Stomach (tissue), 8 donors: ENCODE measurements at regions not wholly inside any gene's neighbourhood (a gene's known extent, or its start where the extent isn't known, plus 50 kb on each side); places are given as distances from the start of the nearest gene placed in this dataset.

Experiments
- DNase-seq, 2 donors: peaks; one replicate each; pipeline versions ENCODE4 v3.0.0 to v3.0.0-alpha.2; 2013 to 2019
- H3K27ac ChIP-seq, 5 donors: fragments of 200-600 bp in 4 of 5; sonication (generic) in 4 of 5; one replicate each; pipeline ENCODE4 v1.5.1; 2013 to 2019; ENCODE audit warnings: mild to moderate bottlenecking in 1 of 5, moderate library complexity in 1 of 5
- H3K27me3 ChIP-seq, 3 donors: fragments of 200-600 bp; sonication (generic); one replicate each; pipeline ENCODE4 v1.5.1; 2017 to 2019; ENCODE audit warnings: mixed run types in 1 of 3
- H3K36me3 ChIP-seq, 4 donors: fragments of 200-600 bp; sonication (generic); 1 replicate in 3 of 4; 2 replicates in 1 of 4; pipeline ENCODE4 v1.5.1; 2016 to 2019
- H3K4me1 ChIP-seq, 4 donors: fragments of 200-600 bp; sonication (generic); one replicate each; pipeline ENCODE4 v1.5.1; 2016 to 2019
- H3K4me3 ChIP-seq, 4 donors: fragments of 200-600 bp; sonication (generic) in 3 of 4; one replicate each; pipeline ENCODE4 v1.5.1; 2016 to 2019; ENCODE audit warnings: mild to moderate bottlenecking in 1 of 4
- H3K9me3 ChIP-seq, 4 donors: fragments of 200-600 bp; sonication (generic); one replicate each; pipeline ENCODE4 v1.5.1; 2016 to 2019
- EP300 ChIP-seq: sonication (generic); formaldehyde crosslinking; IDR thresholded peaks from one replicate; pipeline ENCODE4 v1.6.1; 2017; ENCODE audit warnings: antibody characterized with exemption
- POLR2A ChIP-seq, 4 donors: fragments of 450-650 bp; IDR thresholded peaks; one replicate each; pipeline ENCODE4 v1.6.1; 2016; ENCODE audit warnings: antibody characterized with exemption in 4 of 4, control low read depth in 2 of 4, mild to moderate bottlenecking in 1 of 4, moderate library complexity in 1 of 4
- POLR2AphosphoS5 ChIP-seq, 3 donors: sonication (generic); formaldehyde crosslinking; IDR thresholded peaks; one replicate each; pipeline ENCODE4 v1.6.1; 2016; ENCODE audit warnings: antibody characterized with exemption in 3 of 3
- WGBS, 5 donors: extraction: QIAGEN DNeasy Blood & Tissue Kit in 3 of 5; methylation state at CpG; one replicate each; pipeline versions ENCODE4 v1.1.5 to v1.1.7; 2013 to 2018; 5-methylcytosine and 5-hydroxymethylcytosine counted together
- intact Hi-C: fragments of 100-400 bp; cut with DNase I; formaldehyde crosslinking; loops from one replicate; pipeline ENCODE4 v1.15.1; 2023; ENCODE audit warnings: low total_unique reads
- TF ChIP-seq, protein P1 (sequence below), 7 experiments: fragments of 450-650 bp in 4 of 7; fragments of 200-600 bp in 3 of 7; sonication (generic) in 3 of 7; IDR thresholded peaks; one replicate each; pipeline ENCODE4 v1.5.1; 2016 to 2019; ENCODE audit warnings: antibody characterized with exemption in 7 of 7, control low read depth in 2 of 7, mild to moderate bottlenecking in 1 of 7
- donor health status: healthy with polysubstance abuse.
- donor health status: Bipolar disorder and iron deficiency.
- donor health status: healthy.

DNA sequence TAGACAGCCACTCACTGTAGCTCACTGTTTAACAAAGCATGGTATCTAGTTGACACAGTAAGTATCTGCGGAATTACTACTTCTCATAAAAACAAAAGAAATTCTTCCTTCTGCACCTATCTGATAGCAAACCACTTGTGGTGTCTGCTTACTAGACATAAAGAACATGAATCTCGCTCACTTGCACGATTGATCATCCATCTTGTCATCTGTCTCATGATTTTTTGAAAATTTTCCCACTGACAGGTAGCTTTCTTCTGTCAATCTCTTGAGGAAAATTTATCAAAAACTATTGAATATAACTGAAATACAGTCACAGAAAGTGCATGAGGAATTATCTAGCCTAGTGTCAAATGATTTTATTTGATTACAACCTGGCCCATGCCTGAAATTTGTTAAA, 291.6 kb upstream of the ANO3 start:
- Histone ChIP-seq H3K27ac (no peak overlapping the region), H3K36me3 (no peaks in the 10 kb centered on the region), H3K4me3 (no peak overlapping the region), H3K4me1 (no peaks in the 10 kb centered on the region), H3K9me3 (no peaks in the 10 kb centered on the region), H3K27me3 (no peaks in the 10 kb centered on the region)
- intact Hi-C loops, result no loop called here
- 57 to 63% (median 57%) methylated on average over 3 of the region's 3 CpGs for WGBS, 5 donors
- DNase-seq, result no peak
- TF ChIP-seq, protein P1, sequence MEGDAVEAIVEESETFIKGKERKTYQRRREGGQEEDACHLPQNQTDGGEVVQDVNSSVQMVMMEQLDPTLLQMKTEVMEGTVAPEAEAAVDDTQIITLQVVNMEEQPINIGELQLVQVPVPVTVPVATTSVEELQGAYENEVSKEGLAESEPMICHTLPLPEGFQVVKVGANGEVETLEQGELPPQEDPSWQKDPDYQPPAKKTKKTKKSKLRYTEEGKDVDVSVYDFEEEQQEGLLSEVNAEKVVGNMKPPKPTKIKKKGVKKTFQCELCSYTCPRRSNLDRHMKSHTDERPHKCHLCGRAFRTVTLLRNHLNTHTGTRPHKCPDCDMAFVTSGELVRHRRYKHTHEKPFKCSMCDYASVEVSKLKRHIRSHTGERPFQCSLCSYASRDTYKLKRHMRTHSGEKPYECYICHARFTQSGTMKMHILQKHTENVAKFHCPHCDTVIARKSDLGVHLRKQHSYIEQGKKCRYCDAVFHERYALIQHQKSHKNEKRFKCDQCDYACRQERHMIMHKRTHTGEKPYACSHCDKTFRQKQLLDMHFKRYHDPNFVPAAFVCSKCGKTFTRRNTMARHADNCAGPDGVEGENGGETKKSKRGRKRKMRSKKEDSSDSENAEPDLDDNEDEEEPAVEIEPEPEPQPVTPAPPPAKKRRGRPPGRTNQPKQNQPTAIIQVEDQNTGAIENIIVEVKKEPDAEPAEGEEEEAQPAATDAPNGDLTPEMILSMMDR (IDR thresholded peaks at IDR 0.05), result no peak
- TF ChIP-seq POLR2A (IDR thresholded peaks at IDR 0.05) (no peak), POLR2AphosphoS5 (IDR thresholded peaks at IDR 0.05) (no peak), EP300 (no peak)

DNA sequence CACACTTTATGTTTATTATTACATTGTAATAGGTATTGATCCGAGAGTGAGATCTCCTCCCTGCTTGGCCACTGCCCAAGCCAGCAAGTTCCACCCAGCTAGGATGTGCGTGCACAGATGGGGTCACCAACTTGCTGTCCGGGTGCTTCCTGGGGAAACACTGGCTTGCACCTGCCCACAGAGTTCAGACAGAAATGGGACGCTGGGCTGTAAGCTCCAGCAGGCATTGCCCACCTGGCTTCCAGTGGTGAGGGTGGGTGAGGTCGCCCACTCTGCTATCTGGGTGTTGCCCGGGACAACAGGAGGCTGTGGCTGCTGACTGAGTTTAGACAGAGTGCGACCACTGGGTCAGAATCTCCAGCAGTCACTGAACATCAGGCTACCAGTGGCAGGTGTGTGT, 289.8 kb upstream of the ANO3 start:
- WGBS, 5 donors, result 79 to 88% (median 84%) methylated on average over 7 of the region's 7 CpGs
- no peak for TF ChIP-seq POLR2A (IDR thresholded peaks at IDR 0.05)
- no peak for TF ChIP-seq POLR2AphosphoS5 (IDR thresholded peaks at IDR 0.05)
- TF ChIP-seq, protein P1 (IDR thresholded peaks at IDR 0.05), result no peak
- no peak for TF ChIP-seq EP300
- H3K9me3 ChIP-seq, result no peaks in the 10 kb centered on the region
- H3K4me1 ChIP-seq, result no peaks in the 10 kb centered on the region
- H3K27me3 ChIP-seq, result no peaks in the 10 kb centered on the region
- no peak overlapping the region for H3K27ac ChIP-seq
- DNase-seq, result no peak
- intact Hi-C loops, result no loop called here
- H3K4me3 ChIP-seq, result no peak overlapping the region
- H3K36me3 ChIP-seq, result no peaks in the 10 kb centered on the region

DNA sequence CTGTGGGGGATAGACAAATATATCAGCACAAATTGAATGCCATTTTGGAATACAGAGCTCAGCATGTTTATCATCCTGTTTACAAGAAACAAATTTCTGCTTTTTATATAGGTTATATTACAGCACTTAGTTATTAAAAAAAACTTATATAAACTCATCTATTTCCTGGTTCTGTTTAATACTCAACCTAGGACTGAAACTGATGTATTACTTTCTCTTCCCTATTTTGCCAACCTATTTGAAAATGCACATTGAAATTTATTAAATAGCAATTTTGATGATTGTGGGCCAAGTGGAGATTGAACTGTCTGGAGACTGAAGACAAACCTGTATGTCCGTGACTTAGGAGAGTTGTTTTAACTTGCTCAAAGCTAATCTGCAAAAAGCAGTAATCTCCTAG, 288.3 kb upstream of the ANO3 start:
- H3K36me3 ChIP-seq, result no peaks in the 10 kb centered on the region
- TF ChIP-seq, protein P1 (IDR thresholded peaks at IDR 0.05), result no peak
- TF ChIP-seq EP300 (no peak), POLR2AphosphoS5 (IDR thresholded peaks at IDR 0.05) (no peak), POLR2A (IDR thresholded peaks at IDR 0.05) (no peak)
- intact Hi-C loops, result no loop called here
- no peaks in the 10 kb centered on the region for H3K27me3 ChIP-seq
- DNase-seq, result no peak
- 75 to 91% (median 86%) methylated on average over 1 of the region's 1 CpG for WGBS, 5 donors
- no peaks in the 10 kb centered on the region for H3K9me3 ChIP-seq
- no peaks in the 10 kb centered on the region for H3K4me1 ChIP-seq
- H3K4me3 ChIP-seq, result no peak overlapping the region
- no peak overlapping the region for H3K27ac ChIP-seq

DNA sequence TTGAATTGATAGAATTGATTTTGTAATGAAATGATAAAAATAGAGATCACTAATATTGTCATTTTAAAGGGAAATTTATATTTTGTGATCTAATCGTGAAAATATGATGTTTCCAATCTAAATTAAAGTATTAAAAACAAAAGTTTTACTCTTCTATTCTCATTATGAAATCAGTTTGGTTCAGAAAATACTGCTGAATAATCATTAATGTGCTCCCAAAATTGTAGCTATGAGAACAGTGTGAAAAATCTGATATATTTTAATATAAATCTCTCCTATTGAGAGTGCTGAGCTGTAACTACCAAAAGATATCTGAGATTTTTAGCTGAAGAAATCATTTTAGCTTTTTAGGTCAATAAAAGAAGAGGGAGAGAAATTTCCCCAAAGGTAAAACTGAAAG, 287.5 kb upstream of the ANO3 start:
- 74 to 91% (median 80%) methylated on average over 1 of the region's 1 CpG for WGBS, 5 donors
- Histone ChIP-seq H3K4me3 (no peak overlapping the region), H3K27ac (no peak overlapping the region), H3K27me3 (no peaks in the 10 kb centered on the region), H3K36me3 (no peaks in the 10 kb centered on the region), H3K4me1 (no peaks in the 10 kb centered on the region), H3K9me3 (no peaks in the 10 kb centered on the region)
- TF ChIP-seq POLR2A (IDR thresholded peaks at IDR 0.05) (no peak), POLR2AphosphoS5 (IDR thresholded peaks at IDR 0.05) (no peak), EP300 (no peak)
- TF ChIP-seq, protein P1 (IDR thresholded peaks at IDR 0.05), result no peak
- intact Hi-C loops, result no loop called here
- no peak for DNase-seq
